ENCODE measurements at regions not wholly inside any gene's neighbourhood (a gene's known extent, or its start where the extent isn't known, plus 50 kb on each side); places are given as distances from the start of the nearest gene placed in this dataset.

DNA sequence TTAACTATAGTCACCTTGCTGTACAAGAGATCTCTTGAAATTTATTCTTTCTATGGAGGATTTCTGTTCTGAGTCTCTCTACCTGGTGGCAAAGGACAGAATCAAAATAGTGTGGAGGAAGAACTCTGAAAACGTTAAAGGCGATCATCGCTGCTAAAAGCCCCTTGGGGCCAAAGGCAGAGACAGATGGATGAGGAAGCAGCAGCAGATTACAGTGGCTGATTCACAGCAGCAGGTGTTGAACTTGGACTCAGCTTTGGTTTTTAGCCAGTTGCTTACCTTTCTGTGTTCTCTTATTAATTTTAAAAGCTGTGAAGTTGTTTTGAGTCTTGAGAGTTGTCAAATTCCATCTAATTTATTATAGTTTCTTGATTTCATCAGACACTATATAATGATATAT, 956.1 kb upstream of the GOT2 start:
- no peaks in the 10 kb centered on the region for H3K9me3 ChIP-seq (ENCODE audit: control insufficient read depth, insufficient read depth, low read depth, low read length)
- no peak for DNase-seq (ENCODE audit: low read depth, low spot score)
- no peaks in the 10 kb centered on the region for H3K4me1 ChIP-seq (ENCODE audit: control insufficient read depth, insufficient read depth, low read length)
- CTCF ChIA-PET = no interaction called here
- TF ChIP-seq SIN3A (IDR thresholded peaks at IDR 0.05; ENCODE audit: borderline replicate concordance, insufficient read depth, low read depth, low read length) = no peak
- TF ChIP-seq POLR2AphosphoS5 (IDR thresholded peaks at IDR 0.05; ENCODE audit: low read depth, low read length) = no peak
- no peak for TF ChIP-seq TCF7L2 (IDR thresholded peaks at IDR 0.05; ENCODE audit: low read depth, low read length)
- TF ChIP-seq, protein P1, sequence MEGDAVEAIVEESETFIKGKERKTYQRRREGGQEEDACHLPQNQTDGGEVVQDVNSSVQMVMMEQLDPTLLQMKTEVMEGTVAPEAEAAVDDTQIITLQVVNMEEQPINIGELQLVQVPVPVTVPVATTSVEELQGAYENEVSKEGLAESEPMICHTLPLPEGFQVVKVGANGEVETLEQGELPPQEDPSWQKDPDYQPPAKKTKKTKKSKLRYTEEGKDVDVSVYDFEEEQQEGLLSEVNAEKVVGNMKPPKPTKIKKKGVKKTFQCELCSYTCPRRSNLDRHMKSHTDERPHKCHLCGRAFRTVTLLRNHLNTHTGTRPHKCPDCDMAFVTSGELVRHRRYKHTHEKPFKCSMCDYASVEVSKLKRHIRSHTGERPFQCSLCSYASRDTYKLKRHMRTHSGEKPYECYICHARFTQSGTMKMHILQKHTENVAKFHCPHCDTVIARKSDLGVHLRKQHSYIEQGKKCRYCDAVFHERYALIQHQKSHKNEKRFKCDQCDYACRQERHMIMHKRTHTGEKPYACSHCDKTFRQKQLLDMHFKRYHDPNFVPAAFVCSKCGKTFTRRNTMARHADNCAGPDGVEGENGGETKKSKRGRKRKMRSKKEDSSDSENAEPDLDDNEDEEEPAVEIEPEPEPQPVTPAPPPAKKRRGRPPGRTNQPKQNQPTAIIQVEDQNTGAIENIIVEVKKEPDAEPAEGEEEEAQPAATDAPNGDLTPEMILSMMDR (IDR thresholded peaks at IDR 0.05) = no peak
- TF ChIP-seq, protein P2, sequence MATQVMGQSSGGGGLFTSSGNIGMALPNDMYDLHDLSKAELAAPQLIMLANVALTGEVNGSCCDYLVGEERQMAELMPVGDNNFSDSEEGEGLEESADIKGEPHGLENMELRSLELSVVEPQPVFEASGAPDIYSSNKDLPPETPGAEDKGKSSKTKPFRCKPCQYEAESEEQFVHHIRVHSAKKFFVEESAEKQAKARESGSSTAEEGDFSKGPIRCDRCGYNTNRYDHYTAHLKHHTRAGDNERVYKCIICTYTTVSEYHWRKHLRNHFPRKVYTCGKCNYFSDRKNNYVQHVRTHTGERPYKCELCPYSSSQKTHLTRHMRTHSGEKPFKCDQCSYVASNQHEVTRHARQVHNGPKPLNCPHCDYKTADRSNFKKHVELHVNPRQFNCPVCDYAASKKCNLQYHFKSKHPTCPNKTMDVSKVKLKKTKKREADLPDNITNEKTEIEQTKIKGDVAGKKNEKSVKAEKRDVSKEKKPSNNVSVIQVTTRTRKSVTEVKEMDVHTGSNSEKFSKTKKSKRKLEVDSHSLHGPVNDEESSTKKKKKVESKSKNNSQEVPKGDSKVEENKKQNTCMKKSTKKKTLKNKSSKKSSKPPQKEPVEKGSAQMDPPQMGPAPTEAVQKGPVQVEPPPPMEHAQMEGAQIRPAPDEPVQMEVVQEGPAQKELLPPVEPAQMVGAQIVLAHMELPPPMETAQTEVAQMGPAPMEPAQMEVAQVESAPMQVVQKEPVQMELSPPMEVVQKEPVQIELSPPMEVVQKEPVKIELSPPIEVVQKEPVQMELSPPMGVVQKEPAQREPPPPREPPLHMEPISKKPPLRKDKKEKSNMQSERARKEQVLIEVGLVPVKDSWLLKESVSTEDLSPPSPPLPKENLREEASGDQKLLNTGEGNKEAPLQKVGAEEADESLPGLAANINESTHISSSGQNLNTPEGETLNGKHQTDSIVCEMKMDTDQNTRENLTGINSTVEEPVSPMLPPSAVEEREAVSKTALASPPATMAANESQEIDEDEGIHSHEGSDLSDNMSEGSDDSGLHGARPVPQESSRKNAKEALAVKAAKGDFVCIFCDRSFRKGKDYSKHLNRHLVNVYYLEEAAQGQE (IDR thresholded peaks at IDR 0.05; ENCODE audit: insufficient read depth in 1 of 2, low read depth in 2 of 2, low read length in 1 of 2) = no peak
- intact Hi-C loops (cut with micrococcal nuclease; ENCODE audit: unreplicated experiment) = no loop called here
- POLR2A ChIA-PET = no interaction called here
- H3K4me3 ChIP-seq (ENCODE audit: low read depth in 2 of 2, low read length in 2 of 2) = no peak overlapping the region
- H3K27ac ChIP-seq (ENCODE audit: low read length) = no peak overlapping the region
- BruUV-seq (replicated peaks) = no TSS peak
- H3K36me3 ChIP-seq (ENCODE audit: control insufficient read depth, insufficient read depth, low read length) = no peaks in the 10 kb centered on the region
- no peaks in the 10 kb centered on the region for H3K27me3 ChIP-seq (ENCODE audit: control insufficient read depth, insufficient read depth, low read length)
- no peak for ATAC-seq
- in situ Hi-C loops (cut with HindIII; ENCODE audit: low pct_unique_long_range_greater_than_20kb, low sequenced_read_pairs) = no loop called here

DNA sequence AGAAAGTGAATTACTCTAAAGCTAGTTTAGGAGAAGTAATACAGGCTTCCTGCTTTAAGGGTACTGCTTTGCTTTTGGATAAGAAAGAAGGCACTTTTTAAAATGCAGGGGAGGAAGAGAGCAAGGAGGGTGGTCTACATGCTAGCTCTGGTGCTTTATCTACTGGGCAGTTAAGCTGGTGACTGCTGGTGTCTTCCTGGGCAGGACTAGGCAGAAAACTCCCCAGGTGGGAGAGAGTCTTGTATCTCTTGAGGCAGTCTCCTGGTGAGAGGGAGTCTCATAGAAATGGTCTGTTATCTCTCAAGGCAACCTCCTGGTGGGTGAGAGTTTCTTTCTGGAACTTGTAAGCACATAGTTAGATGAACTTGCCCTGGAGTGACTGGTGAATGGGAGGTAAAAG, 953.9 kb upstream of the GOT2 start:
- Histone ChIP-seq H3K27me3 (ENCODE audit: control insufficient read depth, insufficient read depth, low read length) (no peaks in the 10 kb centered on the region), H3K9me3 (ENCODE audit: control insufficient read depth, insufficient read depth, low read depth, low read length) (no peaks in the 10 kb centered on the region), H3K4me1 (ENCODE audit: control insufficient read depth, insufficient read depth, low read length) (no peaks in the 10 kb centered on the region), H3K27ac (ENCODE audit: low read length) (no peak overlapping the region), H3K4me3 (ENCODE audit: low read depth in 2 of 2, low read length in 2 of 2) (no peak overlapping the region), H3K36me3 (ENCODE audit: control insufficient read depth, insufficient read depth, low read length) (no peaks in the 10 kb centered on the region)
- intact Hi-C loops (cut with micrococcal nuclease; ENCODE audit: unreplicated experiment) (no loop called here), in situ Hi-C loops (cut with HindIII; ENCODE audit: low pct_unique_long_range_greater_than_20kb, low sequenced_read_pairs) (no loop called here)
- ATAC-seq (no peak), DNase-seq (ENCODE audit: low read depth, low spot score) (no peak)
- CTCF ChIA-PET = no interaction called here
- POLR2A ChIA-PET = no interaction called here
- TF ChIP-seq, protein P1 (IDR thresholded peaks at IDR 0.05) = no peak
- TF ChIP-seq SIN3A (IDR thresholded peaks at IDR 0.05; ENCODE audit: borderline replicate concordance, insufficient read depth, low read depth, low read length) (no peak), POLR2AphosphoS5 (IDR thresholded peaks at IDR 0.05; ENCODE audit: low read depth, low read length) (no peak), TCF7L2 (IDR thresholded peaks at IDR 0.05; ENCODE audit: low read depth, low read length) (no peak)
- TF ChIP-seq, protein P2 (IDR thresholded peaks at IDR 0.05; ENCODE audit: insufficient read depth in 1 of 2, low read depth in 2 of 2, low read length in 1 of 2) = no peak
- no TSS peak for BruUV-seq (replicated peaks)

Data from Panc1 (cell line).